GM23338 (cell line): ENCODE measurements at regions not wholly inside any gene's neighbourhood (a gene's known extent, or its start where the extent isn't known, plus 50 kb on each side); places are given as distances from the start of the nearest gene placed in this dataset.

ENCODE experiments used
- ATAC-seq: fragments of 200-7000 bp; cut with Tn5 transposase; 3 replicates; pipeline ENCODE4 v1.9.1; 2020
- DNase-seq: peaks from one replicate; pipeline ENCODE4 v3.0.0-alpha.2; 2015; ENCODE audit warnings: low spot score
- H2AFZ ChIP-seq: fragments of 200-600 bp; sonication (generic); 2 replicates; pipeline ENCODE4 v1.8.0; 2016; ENCODE audit warnings: antibody characterized with exemption, mild to moderate bottlenecking, moderate library complexity
- H3F3A ChIP-seq: fragments of 200-600 bp; sonication (generic); replicated peaks from 2 replicates; pipeline ENCODE4 v1.8.0; 2017; ENCODE audit warnings: antibody characterized with exemption, mixed run types, low read depth
- H3K27ac ChIP-seq: fragments of 200-600 bp; sonication (generic); 2 replicates; pipeline ENCODE4 v1.6.1; 2016; ENCODE audit warnings: low read depth
- H3K27me3 ChIP-seq: fragments of 200-600 bp; sonication (generic); 2 replicates; pipeline ENCODE4 v1.8.0; 2016; ENCODE audit warnings: mild to moderate bottlenecking, mixed run types, moderate library complexity; ENCODE audit not compliant: insufficient read depth
- H3K36me3 ChIP-seq: fragments of 200-600 bp; sonication (generic); 2 replicates; pipeline ENCODE4 v1.8.0; 2016; ENCODE audit warnings: mild to moderate bottlenecking; ENCODE audit not compliant: insufficient read depth
- H3K4me1 ChIP-seq: fragments of 200-600 bp; sonication (generic); 2 replicates; pipeline ENCODE4 v1.8.0; 2016; ENCODE audit warnings: mild to moderate bottlenecking, moderate library complexity; ENCODE audit not compliant: insufficient read depth
- H3K4me2 ChIP-seq: fragments of 200-600 bp; sonication (generic); 2 replicates; pipeline ENCODE4 v1.7.1; 2017; ENCODE audit warnings: mixed run types
- H3K4me3 ChIP-seq: fragments of 200-600 bp; sonication (generic); 2 replicates; pipeline ENCODE4 v1.6.1; 2016; ENCODE audit warnings: mixed run types
- H3K79me2 ChIP-seq: fragments of 200-600 bp; sonication (generic); replicated peaks from 2 replicates; pipeline ENCODE4 v1.8.0; 2017; ENCODE audit warnings: mild to moderate bottlenecking; ENCODE audit not compliant: insufficient read depth
- H3K9me2 ChIP-seq: fragments of 200-600 bp; sonication (generic); 2 replicates; pipeline ENCODE4 v1.8.0; 2017; ENCODE audit not compliant: insufficient read depth
- H4K20me1 ChIP-seq: fragments of 200-600 bp; sonication (generic); replicated peaks from 2 replicates; pipeline ENCODE4 v1.8.0; 2017; ENCODE audit warnings: mild to moderate bottlenecking; ENCODE audit not compliant: insufficient read depth
- H3K27ac Mint-ChIP-seq: 2 replicates; pipeline ENCODE4 v1.8.0; 2020; ENCODE audit warnings: inconsistent platforms, mild to moderate bottlenecking, moderate library complexity, mixed read lengths
- H3K27me3 Mint-ChIP-seq: 3 replicates; pipeline ENCODE4 v1.8.0; 2022; ENCODE audit warnings: low read depth, mild to moderate bottlenecking, moderate library complexity, mixed read lengths, inconsistent platforms; ENCODE audit not compliant: insufficient read depth, poor library complexity
- H3K36me3 Mint-ChIP-seq: 3 replicates; pipeline ENCODE4 v1.8.0; 2021; ENCODE audit warnings: low read depth, mild to moderate bottlenecking, inconsistent platforms, moderate library complexity, mixed read lengths
- H3K4me1 Mint-ChIP-seq: 3 replicates; pipeline ENCODE4 v1.8.0; 2020; ENCODE audit warnings: mild to moderate bottlenecking, inconsistent platforms, mixed read lengths
- H3K4me3 Mint-ChIP-seq: 3 replicates; pipeline ENCODE4 v1.8.0; 2021; ENCODE audit warnings: moderate library complexity, mild to moderate bottlenecking, inconsistent platforms, mixed read lengths
- H3K9me3 Mint-ChIP-seq: 3 replicates; pipeline ENCODE4 v1.8.0; 2020; ENCODE audit warnings: moderate library complexity, mild to moderate bottlenecking, inconsistent platforms, mixed read lengths
- CTCF ChIP-seq, 2 experiments: fragments of 200-600 bp in 1 of 2; sonication (generic) in 1 of 2; conservative IDR thresholded peaks; 2 replicates each; pipeline versions ENCODE4 v1.5.1 to v1.6.1; 2016 to 2017; ENCODE audit warnings: antibody characterized with exemption in 2 of 2, low read depth in 2 of 2, mild to moderate bottlenecking in 2 of 2, moderate library complexity in 1 of 2
- EZH2 ChIP-seq: fragments of 200-600 bp; sonication (generic); IDR thresholded peaks from one replicate; pipeline ENCODE4 v1.8.0; 2017; ENCODE audit warnings: antibody characterized with exemption, mild to moderate bottlenecking, low read depth; ENCODE audit not compliant: unreplicated experiment
- EZH2phosphoT487 ChIP-seq: fragments of 200-600 bp; sonication (generic); IDR thresholded peaks from one replicate; pipeline ENCODE4 v1.8.1; 2018; ENCODE audit warnings: antibody characterized with exemption; ENCODE audit not compliant: unreplicated experiment
- JUNB ChIP-seq: IDR thresholded peaks from one replicate; pipeline ENCODE4 v1.6.1; 2016; ENCODE audit warnings: antibody characterized with exemption; ENCODE audit not compliant: unreplicated experiment
- NANOG ChIP-seq: IDR thresholded peaks from 2 replicates; pipeline ENCODE4 v1.6.1; 2016; ENCODE audit warnings: antibody characterized with exemption, borderline replicate concordance
- POLR2AphosphoS5 ChIP-seq: IDR thresholded peaks from 2 replicates; pipeline ENCODE4 v1.6.1; 2016; ENCODE audit warnings: antibody characterized with exemption, low read depth
- STAT1 ChIP-seq: IDR thresholded peaks from one replicate; pipeline ENCODE4 v1.6.1; 2016; ENCODE audit warnings: antibody characterized with exemption; ENCODE audit not compliant: unreplicated experiment
- ZNF114 ChIP-seq: fragments of 250-450 bp; sonication (Bioruptor Pico); IDR thresholded peaks from 2 replicates; pipeline ENCODE4 v1.5.0; 2020; ENCODE audit warnings: mild to moderate bottlenecking, moderate library complexity
- ZNF331 ChIP-seq: fragments of 250-450 bp; sonication (Bioruptor Pico); IDR thresholded peaks from 2 replicates; pipeline ENCODE4 v1.5.0; 2020; ENCODE audit warnings: low read depth, mild to moderate bottlenecking, moderate library complexity
- ZNF462 ChIP-seq: fragments of 250-450 bp; sonication (Bioruptor Pico); IDR thresholded peaks from 2 replicates; pipeline ENCODE4 v1.5.0; 2020; ENCODE audit warnings: mild to moderate bottlenecking, moderate library complexity

GRCh38 chr10:128839701-128840100 lies 627.3 kb upstream of the MGMT start (continued):
- TF ChIP-seq ZNF462 (CRISPR knock-in tag) (no peak), EZH2 (no peak), JUNB (no peak), NANOG (no peak), ZNF331 (no peak), POLR2AphosphoS5 (no peak), EZH2phosphoT487 (no peak), STAT1 (no peak), ZNF114 (CRISPR knock-in tag) (no peak)

GRCh38 chr10:128843972-128844371 lies 623.1 kb upstream of the MGMT start:
- Histone ChIP-seq H3K27me3 (no peaks in the 10 kb centered on the region), H3K36me3 (no peaks in the 10 kb centered on the region), H3F3A (no peaks in the 10 kb centered on the region), H2AFZ (no peak overlapping the region), H3K4me3 (no peak overlapping the region), H3K4me2 (no peak overlapping the region), H3K27ac (no peak overlapping the region), H3K4me1 (no peaks in the 10 kb centered on the region), H3K9me2 (no peaks in the 10 kb centered on the region; the same call in 1 of the 2 replicates), H3K79me2 (no peaks in the 10 kb centered on the region), H4K20me1 (no peaks in the 10 kb centered on the region)
- Mint-ChIP-seq H3K4me1 (no peaks in the 10 kb centered on the region), H3K27me3 (no peaks in the 10 kb centered on the region), H3K9me3 (no peaks in the 10 kb centered on the region), H3K36me3 (no peaks in the 10 kb centered on the region), H3K27ac (no peak overlapping the region), H3K4me3 (no peak overlapping the region)
- TF ChIP-seq CTCF (conservative IDR thresholded peaks at IDR 0.05; ENCODE audit: low read depth in 2 of 2) (peak in 1 of 2 experiments; percentile 45; a peak in 3 of 4 replicates), EZH2 (no peak), ZNF114 (CRISPR knock-in tag) (no peak), ZNF331 (no peak)
- no peak for ATAC-seq
- DNase-seq = peak; percentile 29
